NCI-H1417 (cell line): ENCODE measurements at regions not wholly inside any gene's neighbourhood (a gene's known extent, or its start where the extent isn't known, plus 50 kb on each side); places are given as distances from the start of the nearest gene placed in this dataset.
A peak's percentile ranks its signal among the peaks of the same experiment; 100 is the strongest.

Source experiments
- DNase-seq, 3 experiments: peaks; one replicate each; lab custom pipeline; 2025; lab: John Stamatoyannopoulos, UW

DNA sequence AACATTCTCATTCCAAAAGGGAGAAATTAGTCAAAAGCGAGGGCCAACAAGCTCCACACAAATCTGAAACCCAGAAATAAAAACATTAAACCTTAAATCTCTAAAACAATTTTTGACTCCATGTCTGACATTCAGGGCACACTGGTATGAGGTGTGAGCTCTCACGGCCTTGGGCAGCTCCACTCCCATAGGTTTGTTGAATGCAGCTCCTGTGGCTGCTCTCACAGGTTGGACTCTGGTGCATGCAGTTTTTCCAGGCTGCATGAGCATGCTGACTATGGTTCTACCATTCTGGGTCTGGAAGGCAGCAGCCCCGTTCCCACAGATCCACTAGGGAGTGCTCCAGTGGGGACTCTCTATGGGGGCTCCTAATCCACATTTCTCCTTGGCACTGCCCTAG, 887.1 kb upstream of the GHITM start:
- DNase-seq = no peak

DNA sequence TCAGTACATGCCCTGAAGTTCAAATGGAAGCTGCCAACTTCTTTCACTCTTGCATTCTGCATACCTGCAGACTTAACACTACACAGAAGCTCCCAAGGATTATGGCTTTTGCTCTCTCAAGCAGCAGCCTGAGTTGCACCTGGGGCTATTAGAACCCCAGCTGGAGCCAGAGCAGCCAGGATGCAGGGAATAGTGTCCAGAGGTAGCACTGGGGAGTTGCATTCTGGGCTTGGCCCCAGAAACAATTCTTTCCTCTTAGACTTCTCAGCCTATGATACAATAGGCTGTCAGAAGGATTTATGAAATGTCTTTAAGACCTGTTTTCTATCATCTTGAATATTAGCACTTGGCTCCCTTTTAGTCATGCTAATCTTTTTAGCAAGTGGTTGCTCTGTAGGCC, 886.7 kb upstream of the GHITM start:
- no peak for DNase-seq

GRCh38 chr10:83253011-83253671, 886.2 kb upstream of the GHITM start:
- no peak for DNase-seq

DNA sequence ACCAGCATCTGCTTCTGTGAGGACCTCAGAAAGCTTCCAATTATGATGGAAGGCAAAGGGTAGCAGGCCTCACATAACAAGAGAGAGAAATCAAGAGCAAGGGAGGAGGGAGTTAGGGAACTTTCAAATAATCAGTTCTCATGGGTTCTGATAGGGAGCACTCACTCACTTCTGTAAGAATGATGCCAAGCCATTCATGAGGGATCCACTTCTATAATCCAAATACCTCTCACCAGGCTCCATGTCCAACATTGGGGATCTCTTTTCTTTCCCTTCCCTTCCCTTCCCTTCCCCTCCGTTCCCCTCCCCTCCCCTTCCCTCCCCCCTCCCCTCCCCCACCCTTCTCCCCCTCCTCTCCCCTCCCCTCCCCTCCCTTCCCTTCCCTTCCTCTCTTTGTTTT, 884.6 kb upstream of the GHITM start:
- DNase-seq = no peak

GRCh38 chr10:83262434-83262833, 876.9 kb upstream of the GHITM start:
- DNase-seq = no peak

- no peak for DNase-seq
Observed at GRCh38 chr10:83272666-83273434, 866.5 kb upstream of the GHITM start.

DNA sequence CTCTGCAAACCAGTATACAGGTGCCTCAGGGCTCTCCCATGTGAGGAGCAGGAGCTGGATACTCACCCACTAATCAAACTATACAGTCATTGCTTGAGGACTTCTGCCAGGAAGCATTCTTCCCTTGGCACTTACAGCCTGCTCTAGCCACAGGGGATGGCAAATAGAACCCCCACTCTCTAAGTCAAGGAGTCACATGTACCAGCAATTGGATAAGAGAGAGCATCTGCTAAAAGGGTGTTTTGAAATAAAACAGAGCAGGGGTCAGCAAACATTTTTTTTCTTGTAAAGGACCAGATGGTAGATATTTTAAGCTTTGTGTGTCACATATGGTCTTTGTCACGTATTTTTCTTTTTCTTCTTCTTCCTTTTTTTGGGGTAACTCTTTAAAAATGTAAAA, 865.2 kb upstream of the GHITM start:
- DNase-seq = peak in 1 of 3 experiments; percentile 0

DNA sequence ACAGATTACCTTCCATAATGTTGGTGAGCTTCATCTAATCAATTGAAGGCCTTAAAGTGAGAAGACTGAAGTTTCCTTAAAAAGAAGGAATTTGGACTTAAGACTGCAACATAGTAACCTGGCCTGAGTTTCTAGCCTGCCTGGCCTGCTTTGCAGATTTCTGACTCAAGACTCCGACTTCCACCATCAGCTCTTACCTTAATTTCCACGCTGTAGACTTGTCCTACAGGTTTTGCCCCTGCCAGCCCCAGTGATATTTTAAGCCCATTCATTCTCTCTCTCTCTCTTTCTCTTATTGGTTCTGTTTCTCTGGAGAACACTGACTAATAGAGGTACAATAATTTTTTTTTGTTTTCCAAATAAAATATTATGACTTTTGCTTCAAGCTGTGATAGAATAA, 862.3 kb upstream of the GHITM start:
- no peak for DNase-seq

GRCh38 chr10:83283151-83283550, 856.2 kb upstream of the GHITM start:
- DNase-seq = no peak

GRCh38 chr10:83287374-83287773, 851.9 kb upstream of the GHITM start:
- no peak for DNase-seq

DNA sequence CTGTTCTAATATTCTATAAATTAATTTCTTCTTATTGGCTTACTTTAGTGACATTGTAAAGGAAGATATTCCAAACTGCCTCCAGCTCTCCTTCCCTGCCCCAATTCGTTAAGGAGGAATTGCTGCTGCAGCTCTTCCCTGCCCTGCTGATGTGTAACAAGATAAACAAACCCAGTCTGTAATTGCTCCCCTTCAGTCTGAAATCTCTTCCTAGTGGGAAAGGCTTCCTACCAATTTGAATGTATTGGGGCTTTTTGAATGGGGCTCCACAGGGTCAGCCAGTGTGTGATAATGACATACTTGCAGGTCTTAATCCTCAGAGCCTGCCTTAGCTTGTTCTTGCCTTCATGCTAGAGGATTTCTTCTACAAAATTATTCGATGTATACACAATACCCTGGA, 849.9 kb upstream of the GHITM start:
- DNase-seq = peak in 1 of 3 experiments; percentile 0

GRCh38 chr10:83289948-83290347, 849.4 kb upstream of the GHITM start:
- DNase-seq = no peak

- no peak for DNase-seq
Observed at GRCh38 chr10:83301732-83302131, 837.6 kb upstream of the GHITM start.

GRCh38 chr10:83302623-83303022, 836.7 kb upstream of the GHITM start:
- DNase-seq = no peak

DNA sequence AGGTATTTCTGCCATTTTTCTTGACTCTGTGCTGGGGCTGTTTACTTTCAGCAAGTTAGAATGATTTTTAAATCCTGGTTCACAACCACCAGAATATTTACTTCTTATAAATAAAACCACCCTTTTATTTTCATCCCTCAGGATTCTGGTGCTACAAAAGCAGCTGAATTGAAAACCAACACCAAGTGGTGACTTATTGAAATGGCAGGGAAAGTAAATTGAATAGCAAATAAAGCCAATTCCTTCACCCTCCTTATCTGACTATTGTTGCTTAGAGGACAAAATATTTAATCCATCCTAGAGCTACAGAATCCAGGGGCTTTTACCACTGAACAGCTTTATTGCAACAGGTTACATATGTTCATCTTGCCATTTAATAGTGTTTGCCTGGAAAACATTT, 828.6 kb upstream of the GHITM start:
- DNase-seq = no peak

DNA sequence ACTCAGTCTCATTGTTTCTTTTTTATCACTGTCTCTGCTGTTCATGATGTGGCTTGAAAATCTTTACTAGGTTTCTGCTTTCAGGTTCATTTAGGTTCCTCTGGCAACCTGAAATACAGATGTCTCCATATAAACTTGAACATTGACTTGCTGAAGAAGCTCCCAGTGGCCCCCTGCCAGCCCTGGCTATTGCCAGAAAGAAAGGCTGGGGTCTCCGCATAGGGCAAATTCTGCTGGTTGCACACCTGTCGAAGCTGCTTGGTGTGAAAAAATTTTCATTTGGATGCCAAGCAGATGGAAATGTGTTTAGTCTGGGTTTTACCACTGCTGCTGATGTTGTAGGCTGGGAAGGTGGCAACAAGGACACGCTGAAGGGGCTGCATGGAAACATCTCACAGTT, 826.7 kb upstream of the GHITM start:
- DNase-seq = no peak

DNA sequence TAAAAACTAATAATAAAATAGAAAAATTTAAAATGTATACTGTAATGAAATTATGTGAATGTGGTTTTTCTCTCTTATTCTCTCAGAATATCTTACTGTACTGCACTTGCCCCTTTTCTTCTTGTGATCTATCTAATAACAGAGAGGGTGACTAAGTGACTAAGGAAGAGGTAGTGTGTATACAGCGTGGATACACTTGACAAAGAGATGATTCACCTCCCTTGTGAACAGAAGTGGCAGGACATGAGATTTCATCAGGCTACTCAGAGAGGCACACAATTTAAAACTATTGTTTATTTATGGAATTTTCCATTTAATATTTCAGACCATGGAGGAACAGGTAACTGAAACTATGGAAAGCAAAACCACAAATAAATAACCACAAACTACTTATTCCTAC, 806.6 kb upstream of the GHITM start:
- DNase-seq = no peak

GRCh38 chr10:83333566-83333965, 805.7 kb upstream of the GHITM start:
- DNase-seq = no peak

- DNase-seq = no peak
Observed at GRCh38 chr10:83343676-83344075, 795.6 kb upstream of the GHITM start.

- DNase-seq = no peak
Observed at GRCh38 chr10:83346266-83346910, 792.9 kb upstream of the GHITM start.

GRCh38 chr10:83352588-83352987, 786.7 kb upstream of the GHITM start:
- DNase-seq = no peak

GRCh38 chr10:83354456-83354855, 784.9 kb upstream of the GHITM start:
- no peak for DNase-seq

DNA sequence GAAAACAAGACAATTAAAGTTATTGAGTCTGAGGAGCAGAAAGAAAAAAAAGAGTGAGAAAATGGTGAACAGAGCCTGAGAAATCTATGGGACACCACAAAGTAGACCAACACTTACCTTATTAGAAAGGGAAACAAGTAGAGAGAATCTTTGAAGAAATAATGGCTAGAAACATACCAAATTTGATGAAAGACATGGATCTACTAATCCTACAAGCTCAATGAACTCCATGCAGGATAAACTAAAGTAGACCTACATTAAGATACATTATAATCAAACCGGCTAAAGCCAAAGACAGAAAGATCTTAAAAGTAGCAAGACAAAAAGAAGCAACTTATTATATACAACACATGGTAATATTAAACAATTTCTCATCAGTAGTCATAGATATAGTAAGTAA, 782.3 kb upstream of the GHITM start:
- no peak for DNase-seq
